Natural killer cell treated with Interleukin-12 subunit alpha and Interleukin-12 subunit beta and Interleukin-15 and Interleukin-18, amount 100 ng/mL, for 72 hours (primary cell): ENCODE measurements at regions not wholly inside any gene's neighbourhood (a gene's known extent, or its start where the extent isn't known, plus 50 kb on each side); places are given as distances from the start of the nearest gene placed in this dataset.
A peak's percentile ranks its signal among the peaks of the same experiment; 100 is the strongest.

Experiments
- ATAC-seq, 2 donors: fragments of 150-1000 bp; cut with Tn5 transposase in 1 of 2; sonication (Bioruptor Pico), chemical (Tn5 transposase) in 1 of 2; 2 replicates each; pipeline ENCODE4 v1.10.0; 2021
- DNase-seq: peaks from one replicate; pipeline ENCODE4 v3.0.0; 2022; ENCODE audit warnings: low spot score
- H3K27ac Mint-ChIP-seq, 2 donors: 1 replicate in 1 of 2; 2 replicates in 1 of 2; pipeline ENCODE4 v1.8.0; 2022; ENCODE audit warnings: mixed read lengths in 2 of 2, mild to moderate bottlenecking in 1 of 2, moderate library complexity in 1 of 2
- H3K27me3 Mint-ChIP-seq, 2 donors: 1 replicate in 1 of 2; 2 replicates in 1 of 2; pipeline ENCODE4 v1.8.0; 2022; ENCODE audit warnings: mixed read lengths in 2 of 2
- H3K36me3 Mint-ChIP-seq: one replicate; pipeline ENCODE4 v1.8.0; 2022; ENCODE audit warnings: mixed read lengths
- H3K4me1 Mint-ChIP-seq, 2 donors: 1 replicate in 1 of 2; 2 replicates in 1 of 2; pipeline ENCODE4 v1.8.0; 2022; ENCODE audit warnings: low read depth in 2 of 2, mixed read lengths in 2 of 2, mild to moderate bottlenecking in 1 of 2
- H3K4me3 Mint-ChIP-seq: one replicate; pipeline ENCODE4 v1.8.0; 2022; ENCODE audit warnings: mixed read lengths
- H3K9me3 Mint-ChIP-seq: 2 replicates; pipeline ENCODE4 v1.8.0; 2022; ENCODE audit warnings: mixed read lengths

DNA sequence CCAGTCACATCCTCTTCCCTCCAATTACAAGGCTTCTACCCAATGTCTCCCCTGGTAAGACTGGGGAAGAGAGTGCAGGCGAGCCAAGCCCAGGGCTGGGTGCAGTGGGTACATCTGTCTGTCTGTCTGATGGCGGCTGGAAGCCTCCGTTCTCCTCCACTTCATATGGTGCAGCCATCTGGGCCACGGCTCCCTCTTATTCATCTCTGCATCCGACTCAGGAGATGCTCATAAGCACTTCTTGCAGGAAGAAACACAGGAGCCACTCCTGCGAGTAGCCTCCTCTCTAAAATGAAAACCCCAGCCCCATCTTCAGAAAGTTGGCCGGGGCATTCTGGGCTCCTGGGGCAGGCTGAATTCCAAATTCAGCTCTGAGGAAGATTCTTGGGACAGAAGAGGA lies 67.5 kb upstream of the SLC6A6 start:
- Mint-ChIP-seq H3K27ac (no peak overlapping the region), H3K27me3 (peaks cover 7 to 10% of the 10 kb centered on the region in 2 donors), H3K36me3 (no peaks in the 10 kb centered on the region), H3K4me3 (no peak overlapping the region), H3K9me3 (no peaks in the 10 kb centered on the region), H3K4me1 (no peaks in the 10 kb centered on the region)
- DNase-seq (no peak), ATAC-seq (no peak)

DNA sequence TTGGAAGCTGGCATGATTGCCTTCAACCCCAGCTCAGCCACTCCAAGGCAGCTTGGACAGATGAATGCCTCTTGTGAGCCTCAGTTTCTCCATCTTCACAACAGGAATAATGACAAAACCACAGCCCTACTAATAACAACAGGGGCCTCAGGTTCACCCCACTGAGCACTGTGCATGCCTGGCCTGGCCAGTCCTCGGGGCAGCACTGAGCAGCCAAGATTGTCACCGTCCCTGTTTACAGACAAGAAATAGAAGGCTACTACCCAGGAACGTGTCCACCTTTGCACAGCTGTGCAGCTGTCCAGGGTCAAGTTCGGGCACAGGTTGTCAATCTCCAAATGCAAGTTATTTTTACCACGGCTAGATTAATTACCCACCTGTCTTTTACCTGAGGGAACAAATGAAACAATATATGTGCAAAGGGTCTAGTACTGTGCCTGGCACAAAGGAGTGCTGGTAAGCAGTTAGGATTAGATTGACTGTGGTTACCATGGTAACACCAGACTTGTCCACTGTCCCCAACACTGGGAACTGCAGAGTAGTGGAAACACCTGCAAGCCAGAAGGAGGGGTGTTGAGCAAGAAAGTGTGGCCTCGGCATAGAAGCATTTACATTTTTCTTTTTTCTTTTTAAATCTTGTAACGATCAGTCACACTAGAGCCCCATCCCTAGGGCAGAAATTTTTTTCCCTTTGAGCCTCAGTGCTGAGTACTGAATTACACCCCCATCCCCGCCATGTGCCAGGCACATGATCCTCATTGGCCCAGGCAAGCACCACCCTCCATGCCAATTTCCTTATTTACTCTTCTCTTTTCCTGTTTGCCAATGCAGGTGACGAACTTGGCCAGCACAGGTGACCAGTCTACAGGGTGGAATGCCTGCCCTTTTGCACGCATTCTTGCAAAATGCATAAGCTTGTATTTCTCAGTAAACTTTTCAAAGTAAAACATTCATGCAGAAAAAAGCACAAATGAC lies 66.3 kb upstream of the SLC6A6 start:
- no peaks in the 10 kb centered on the region for H3K9me3 Mint-ChIP-seq
- H3K27ac Mint-ChIP-seq, result no peak overlapping the region
- no peak for DNase-seq
- H3K36me3 Mint-ChIP-seq, result no peaks in the 10 kb centered on the region
- ATAC-seq, result no peak
- no peaks in the 10 kb centered on the region for H3K4me1 Mint-ChIP-seq
- H3K4me3 Mint-ChIP-seq, result no peak overlapping the region
- H3K27me3 Mint-ChIP-seq, result peaks cover 0 to 4% of the 10 kb centered on the region in 2 donors

DNA sequence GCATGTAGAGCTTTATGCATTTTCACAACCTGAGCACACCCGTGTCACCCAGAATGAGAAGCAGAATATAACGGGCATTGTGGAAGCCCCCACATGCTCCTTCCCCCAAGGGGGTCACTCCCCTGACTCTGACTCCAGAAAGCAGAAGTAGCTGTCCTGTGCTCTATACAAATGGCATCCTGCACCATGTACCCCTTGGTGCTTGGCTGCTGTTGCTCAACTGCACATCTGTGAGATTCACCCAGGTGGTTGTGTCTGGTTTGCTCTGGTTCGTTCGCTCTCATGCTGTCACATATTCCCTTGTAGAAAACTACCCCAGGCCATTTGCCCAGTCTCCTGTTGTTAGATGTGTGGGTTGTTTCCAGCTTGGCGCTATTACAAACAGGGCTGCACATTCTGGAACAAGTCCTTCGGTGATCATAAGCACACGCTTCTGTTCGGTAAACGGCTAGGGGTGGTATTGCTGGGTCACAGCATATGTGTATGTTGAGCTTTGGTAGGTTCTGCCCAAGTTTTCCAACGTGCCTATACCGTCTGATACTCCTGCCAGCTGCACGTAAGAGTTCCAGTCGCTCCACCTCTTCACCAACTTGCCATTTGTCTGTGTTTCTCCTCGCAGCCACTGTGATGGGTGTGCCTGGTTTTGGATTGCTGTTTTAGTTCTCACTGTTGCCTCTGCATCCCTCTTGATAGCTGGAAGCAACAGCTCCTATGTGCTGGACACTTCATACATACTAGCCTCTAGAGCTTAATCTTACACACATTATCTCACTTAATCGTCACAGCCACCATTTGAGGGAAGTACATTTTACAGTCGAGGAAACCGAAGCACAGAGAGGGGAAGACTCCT lies 65.4 kb upstream of the SLC6A6 start:
- DNase-seq (no peak), ATAC-seq (no peak)
- H3K9me3 Mint-ChIP-seq, result no peaks in the 10 kb centered on the region
- H3K4me3 Mint-ChIP-seq, result no peak overlapping the region
- peaks cover 0 to 4% of the 10 kb centered on the region in 2 donors for H3K27me3 Mint-ChIP-seq
- no peaks in the 10 kb centered on the region for H3K36me3 Mint-ChIP-seq
- H3K27ac Mint-ChIP-seq, result no peak overlapping the region
- H3K4me1 Mint-ChIP-seq, result no peaks in the 10 kb centered on the region

DNA sequence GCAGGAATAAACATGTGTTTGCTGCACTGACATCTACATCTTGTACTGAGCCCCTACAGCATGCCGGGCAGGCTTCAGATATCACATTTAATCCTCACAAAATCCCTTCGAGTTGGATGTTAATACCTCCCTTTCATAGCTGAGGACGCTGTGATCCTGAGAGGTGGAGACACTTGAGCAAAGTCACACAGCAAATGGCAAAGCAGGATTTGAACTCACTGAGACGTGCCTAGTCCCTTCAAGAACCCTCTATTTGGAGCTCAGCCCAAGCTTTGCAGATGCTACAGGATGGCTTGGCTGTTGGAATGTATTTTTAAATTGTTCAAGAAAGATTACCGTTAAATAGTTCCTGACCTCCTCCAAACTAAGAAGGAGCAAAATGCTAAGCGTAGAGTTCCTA lies 64.6 kb upstream of the SLC6A6 start:
- Mint-ChIP-seq H3K4me3 (no peak overlapping the region), H3K27me3 (peaks cover 0 to 4% of the 10 kb centered on the region in 2 donors), H3K9me3 (no peaks in the 10 kb centered on the region), H3K36me3 (no peaks in the 10 kb centered on the region), H3K27ac (no peak overlapping the region), H3K4me1 (no peaks in the 10 kb centered on the region)
- ATAC-seq (no peak), DNase-seq (no peak)

DNA sequence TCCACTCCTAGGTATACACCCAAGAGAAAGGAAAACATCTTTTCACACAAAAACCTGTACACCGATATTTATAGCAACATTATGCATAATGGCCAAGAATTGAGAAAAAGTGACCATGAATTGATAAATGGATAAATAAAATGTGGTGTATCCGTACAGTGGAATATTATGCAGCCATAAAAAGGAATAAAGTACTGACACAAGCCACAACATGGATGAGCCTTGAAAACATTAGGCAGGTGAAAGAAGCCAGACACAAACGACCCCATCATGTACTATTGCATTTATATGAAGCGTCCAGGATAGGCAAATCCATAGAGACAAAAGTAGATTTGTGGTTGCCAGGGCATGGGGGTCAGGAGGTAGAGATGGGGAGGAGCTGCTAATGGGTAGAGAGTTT lies 64.2 kb upstream of the SLC6A6 start:
- no peaks in the 10 kb centered on the region for H3K36me3 Mint-ChIP-seq
- H3K9me3 Mint-ChIP-seq, result no peaks in the 10 kb centered on the region
- no peak overlapping the region for H3K4me3 Mint-ChIP-seq
- peaks cover 0 to 4% of the 10 kb centered on the region in 2 donors for H3K27me3 Mint-ChIP-seq
- H3K4me1 Mint-ChIP-seq, result no peaks in the 10 kb centered on the region
- no peak for ATAC-seq
- H3K27ac Mint-ChIP-seq, result no peak overlapping the region
- DNase-seq, result no peak

DNA sequence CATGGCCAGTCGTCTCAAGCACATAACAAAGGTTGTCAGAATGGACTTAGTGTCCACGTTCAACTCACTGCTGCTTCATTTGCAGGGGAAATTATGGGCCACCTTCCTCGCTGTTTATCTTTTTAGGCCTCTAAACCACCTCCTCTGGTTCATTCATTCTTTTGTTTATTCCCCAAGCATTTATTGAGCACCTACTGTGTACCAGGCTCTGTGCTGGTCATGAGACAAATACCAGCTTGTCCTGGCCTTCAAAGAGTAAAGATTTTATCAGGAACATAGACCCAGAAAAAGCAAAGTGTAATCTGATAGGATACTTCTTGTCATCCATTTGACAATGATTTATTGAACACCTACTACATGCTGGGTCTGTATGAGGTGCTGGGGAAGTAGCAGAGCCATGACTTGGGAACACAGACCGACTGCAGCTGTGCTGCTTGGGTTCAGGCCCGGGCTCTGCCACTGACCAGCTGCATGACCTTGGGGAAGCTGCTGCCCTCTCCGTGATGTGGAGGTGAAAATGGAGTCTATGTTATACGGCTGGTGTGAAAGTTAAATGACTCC lies 63.4 kb upstream of the SLC6A6 start:
- DNase-seq (no peak), ATAC-seq (no peak)
- H3K27ac Mint-ChIP-seq, result no peak overlapping the region
- no peaks in the 10 kb centered on the region for H3K9me3 Mint-ChIP-seq
- H3K36me3 Mint-ChIP-seq, result no peaks in the 10 kb centered on the region
- peaks cover 0 to 4% of the 10 kb centered on the region in 2 donors for H3K27me3 Mint-ChIP-seq
- no peaks in the 10 kb centered on the region for H3K4me1 Mint-ChIP-seq
- H3K4me3 Mint-ChIP-seq, result no peak overlapping the region

DNA sequence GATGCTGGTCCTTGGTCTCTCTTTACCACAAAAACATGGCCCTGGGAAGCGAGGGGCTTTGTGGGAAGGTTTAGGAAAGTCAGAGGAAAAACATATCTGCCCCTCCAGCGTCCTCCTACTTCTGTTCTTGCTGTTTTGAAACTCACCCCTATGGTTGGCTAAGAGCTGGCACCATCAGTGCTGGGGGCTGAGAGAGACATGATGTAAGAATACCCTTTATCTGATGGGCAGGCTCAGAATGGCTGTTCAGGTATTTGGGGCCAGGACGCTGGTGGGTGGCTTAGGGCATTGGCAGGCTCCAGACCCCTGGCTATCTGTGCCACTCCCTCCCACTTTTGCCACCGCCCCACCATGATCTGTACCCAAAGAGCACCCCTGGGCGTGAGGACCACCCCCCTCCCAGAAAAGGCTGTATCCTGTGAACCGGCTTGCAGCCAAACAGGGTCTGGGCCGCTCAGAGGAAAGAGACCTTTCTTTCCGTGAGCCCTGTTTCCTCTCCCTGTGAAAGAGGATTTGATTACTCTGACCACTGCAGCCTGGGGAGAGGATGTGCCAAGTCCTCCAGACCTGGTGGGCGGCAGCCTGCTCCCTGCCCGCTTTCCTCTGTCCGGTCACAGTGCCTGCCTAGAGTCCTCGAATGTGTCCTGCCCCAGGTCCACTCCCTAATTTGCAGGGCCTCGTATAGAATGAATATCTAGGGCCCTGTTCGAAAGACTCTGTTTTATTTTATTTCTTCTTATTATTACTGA lies 61.3 kb upstream of the SLC6A6 start:
- DNase-seq, result no peak

DNA sequence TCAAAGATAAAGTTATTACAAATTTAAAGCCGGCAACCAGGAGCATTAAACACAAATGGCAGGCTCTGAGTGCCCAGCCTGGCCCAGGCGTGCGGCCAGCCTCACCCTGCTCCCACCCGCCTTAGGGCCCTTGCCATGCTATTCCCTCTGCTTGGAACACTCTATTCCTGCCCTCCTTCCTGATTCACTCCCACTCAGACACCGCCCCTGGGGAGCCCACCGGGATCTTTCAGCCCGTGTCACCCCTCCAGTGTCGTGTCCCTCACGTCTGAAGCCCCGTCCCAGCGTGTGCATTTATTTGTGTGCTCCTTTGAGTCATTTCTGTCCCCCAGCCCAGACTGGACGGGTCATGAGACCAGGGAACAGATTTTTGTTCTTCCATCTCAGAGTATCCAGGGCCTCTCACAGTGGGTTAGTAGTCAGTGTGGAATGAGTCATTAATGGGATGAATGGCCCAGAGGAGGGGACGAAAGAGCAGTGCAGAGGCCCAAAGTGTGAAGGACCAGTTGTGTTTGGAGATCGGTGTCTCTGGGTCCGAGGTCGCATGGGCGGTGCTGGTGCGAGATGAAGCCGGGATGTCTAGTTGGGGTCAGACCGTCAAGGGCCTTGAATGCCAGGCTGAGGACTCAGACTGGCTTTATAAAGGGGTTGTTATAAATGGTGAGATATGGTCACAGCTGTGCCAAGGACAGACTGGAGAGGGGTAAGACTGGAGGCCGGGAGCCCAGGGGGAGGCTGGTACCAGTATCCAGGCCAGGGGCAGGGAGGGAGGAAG lies 58.9 kb upstream of the SLC6A6 start:
- no peak overlapping the region for H3K4me3 Mint-ChIP-seq

More for the DNA sequence above, 61.3 kb upstream of the SLC6A6 start:
- Mint-ChIP-seq H3K4me1 (no peaks in the 10 kb centered on the region), H3K9me3 (no peaks in the 10 kb centered on the region), H3K27me3 (peaks cover 0 to 4% of the 10 kb centered on the region in 2 donors), H3K36me3 (no peaks in the 10 kb centered on the region), H3K27ac (no peak overlapping the region), H3K4me3 (no peak overlapping the region)
- ATAC-seq, result no peak

DNA sequence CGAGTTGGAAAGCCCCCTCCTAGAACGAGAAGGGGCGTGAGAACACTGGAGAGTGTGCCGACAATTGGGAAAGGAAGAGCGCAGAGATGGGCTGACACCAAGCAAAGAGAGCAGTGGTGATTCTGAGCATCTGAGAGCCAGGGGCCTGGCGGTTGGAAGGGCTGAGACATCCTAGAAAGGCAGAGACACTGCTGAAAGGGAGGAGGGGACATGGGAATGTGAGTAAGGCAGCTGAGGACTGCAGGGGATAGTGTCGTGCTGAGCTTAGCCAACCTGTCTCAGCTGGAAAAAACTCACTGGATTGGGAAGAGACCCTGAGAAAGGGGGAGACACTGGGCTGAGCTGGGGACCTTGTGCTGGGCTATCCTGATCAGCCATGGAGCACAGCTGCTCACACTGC lies 58.1 kb upstream of the SLC6A6 start:
- no peaks in the 10 kb centered on the region for H3K36me3 Mint-ChIP-seq
- DNase-seq (no peak), ATAC-seq (no peak)
- no peaks in the 10 kb centered on the region for H3K4me1 Mint-ChIP-seq
- H3K27me3 Mint-ChIP-seq, result peaks cover 4 to 8% of the 10 kb centered on the region in 2 donors
- peak overlapping the region in 1 of 2 donors; percentile 9 for H3K27ac Mint-ChIP-seq
- no peaks in the 10 kb centered on the region for H3K9me3 Mint-ChIP-seq
- no peak overlapping the region for H3K4me3 Mint-ChIP-seq

More for the DNA sequence above, 58.9 kb upstream of the SLC6A6 start:
- Mint-ChIP-seq H3K27me3 (peaks cover 2 to 3% of the 10 kb centered on the region in 2 donors), H3K36me3 (no peaks in the 10 kb centered on the region), H3K4me1 (no peaks in the 10 kb centered on the region), H3K27ac (no peak overlapping the region), H3K9me3 (no peaks in the 10 kb centered on the region)
- ATAC-seq, result no peak
- no peak for DNase-seq

DNA sequence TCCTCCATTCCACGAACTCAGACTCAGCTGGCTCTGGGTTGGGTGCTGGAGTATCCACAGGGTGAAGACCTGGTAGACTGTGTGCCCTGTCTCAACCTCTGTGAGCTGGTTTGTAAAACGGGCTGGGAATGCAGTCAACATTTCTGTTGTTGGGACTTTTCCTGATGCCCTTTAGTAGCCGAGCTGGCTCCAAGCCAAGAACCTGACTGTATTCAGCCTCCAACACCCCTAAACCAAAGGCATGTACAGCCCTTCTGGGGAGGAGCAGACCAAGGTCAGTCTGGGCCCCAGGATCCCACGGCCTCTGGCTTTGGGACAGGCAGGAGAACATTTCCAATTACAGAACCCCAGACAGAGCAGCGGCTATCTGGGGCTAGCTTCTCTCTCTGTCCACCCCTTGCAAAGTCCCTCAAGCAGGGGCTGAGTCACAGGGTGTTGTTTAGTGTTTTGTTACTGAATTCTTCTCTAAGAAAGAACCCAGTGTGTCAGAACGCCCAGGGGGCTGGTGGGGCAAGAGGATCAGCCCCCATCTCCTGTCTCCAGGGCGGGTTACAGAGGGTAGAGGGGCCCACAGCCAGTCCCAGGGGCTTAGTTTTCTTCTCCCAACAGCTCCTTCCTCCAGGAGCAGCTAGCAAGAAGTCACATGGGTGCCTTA lies 56.8 kb upstream of the SLC6A6 start:
- no peaks in the 10 kb centered on the region for H3K9me3 Mint-ChIP-seq
- no peak for ATAC-seq
- DNase-seq, result no peak
- peaks cover 6 to 8% of the 10 kb centered on the region in 2 donors for H3K27me3 Mint-ChIP-seq
- no peaks in the 10 kb centered on the region for H3K36me3 Mint-ChIP-seq
- H3K4me3 Mint-ChIP-seq, result no peak overlapping the region
- no peak overlapping the region for H3K27ac Mint-ChIP-seq
- no peaks in the 10 kb centered on the region for H3K4me1 Mint-ChIP-seq

DNA sequence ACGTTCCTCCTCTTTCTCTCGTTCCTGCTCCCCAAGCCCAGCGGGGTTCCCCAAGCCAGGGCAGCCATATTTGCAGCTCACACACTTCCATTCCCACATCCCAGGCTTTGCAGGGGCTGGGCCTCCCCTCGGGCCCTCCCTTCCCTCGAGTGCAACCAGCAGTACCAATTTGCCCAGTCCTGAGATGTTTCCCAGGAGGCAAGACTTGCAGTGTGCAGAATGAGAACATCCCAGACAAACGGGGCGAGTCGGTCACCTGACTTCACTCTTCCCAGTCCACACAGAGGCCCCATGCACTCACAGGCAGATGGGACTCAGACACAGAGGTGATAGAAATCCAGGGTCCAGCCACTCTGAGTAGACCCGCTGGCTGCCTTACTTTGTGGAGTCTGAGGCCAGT lies 56.2 kb upstream of the SLC6A6 start:
- H3K4me3 Mint-ChIP-seq, result no peak overlapping the region
- H3K27me3 Mint-ChIP-seq, result peaks cover 6 to 8% of the 10 kb centered on the region in 2 donors
- no peak overlapping the region for H3K27ac Mint-ChIP-seq
- no peak for DNase-seq
- no peaks in the 10 kb centered on the region for H3K9me3 Mint-ChIP-seq
- ATAC-seq, result no peak
- no peaks in the 10 kb centered on the region for H3K4me1 Mint-ChIP-seq
- H3K36me3 Mint-ChIP-seq, result no peaks in the 10 kb centered on the region

DNA sequence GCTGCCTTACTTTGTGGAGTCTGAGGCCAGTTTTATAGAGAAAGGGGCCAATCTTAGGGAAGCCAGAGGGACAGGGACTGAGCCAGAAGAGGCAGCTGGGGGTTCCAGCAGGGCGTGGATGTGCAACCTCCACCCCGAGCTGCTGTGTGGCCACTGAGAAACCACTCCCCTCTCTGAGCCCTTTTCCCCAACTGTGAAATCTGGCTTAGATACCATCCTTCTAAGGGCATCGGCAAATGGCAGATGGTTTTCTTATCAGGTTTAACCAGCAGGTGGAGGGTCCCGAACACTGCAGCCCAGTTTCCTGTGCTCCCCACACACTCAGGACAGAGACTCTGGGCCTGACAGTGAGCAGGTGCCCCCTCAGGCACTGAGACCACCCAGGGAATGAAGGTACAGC lies 55.8 kb upstream of the SLC6A6 start:
- H3K4me1 Mint-ChIP-seq, result no peaks in the 10 kb centered on the region
- no peaks in the 10 kb centered on the region for H3K36me3 Mint-ChIP-seq
- peaks cover 6 to 8% of the 10 kb centered on the region in 2 donors for H3K27me3 Mint-ChIP-seq
- H3K27ac Mint-ChIP-seq, result no peak overlapping the region
- no peaks in the 10 kb centered on the region for H3K9me3 Mint-ChIP-seq
- DNase-seq, result no peak
- peak in 1 of 2 donors; percentile 33 for ATAC-seq
- H3K4me3 Mint-ChIP-seq, result no peak overlapping the region
